Non-pigmented ciliary epithelial cell (primary cell): ENCODE measurements at regions not wholly inside any gene's neighbourhood (a gene's known extent, or its start where the extent isn't known, plus 50 kb on each side); places are given as distances from the start of the nearest gene placed in this dataset.

Experiments used
- DNase-seq: peaks from one replicate; pipeline ENCODE4 v3.0.0-alpha.2; 2010; ENCODE audit warnings: low read depth

DNA sequence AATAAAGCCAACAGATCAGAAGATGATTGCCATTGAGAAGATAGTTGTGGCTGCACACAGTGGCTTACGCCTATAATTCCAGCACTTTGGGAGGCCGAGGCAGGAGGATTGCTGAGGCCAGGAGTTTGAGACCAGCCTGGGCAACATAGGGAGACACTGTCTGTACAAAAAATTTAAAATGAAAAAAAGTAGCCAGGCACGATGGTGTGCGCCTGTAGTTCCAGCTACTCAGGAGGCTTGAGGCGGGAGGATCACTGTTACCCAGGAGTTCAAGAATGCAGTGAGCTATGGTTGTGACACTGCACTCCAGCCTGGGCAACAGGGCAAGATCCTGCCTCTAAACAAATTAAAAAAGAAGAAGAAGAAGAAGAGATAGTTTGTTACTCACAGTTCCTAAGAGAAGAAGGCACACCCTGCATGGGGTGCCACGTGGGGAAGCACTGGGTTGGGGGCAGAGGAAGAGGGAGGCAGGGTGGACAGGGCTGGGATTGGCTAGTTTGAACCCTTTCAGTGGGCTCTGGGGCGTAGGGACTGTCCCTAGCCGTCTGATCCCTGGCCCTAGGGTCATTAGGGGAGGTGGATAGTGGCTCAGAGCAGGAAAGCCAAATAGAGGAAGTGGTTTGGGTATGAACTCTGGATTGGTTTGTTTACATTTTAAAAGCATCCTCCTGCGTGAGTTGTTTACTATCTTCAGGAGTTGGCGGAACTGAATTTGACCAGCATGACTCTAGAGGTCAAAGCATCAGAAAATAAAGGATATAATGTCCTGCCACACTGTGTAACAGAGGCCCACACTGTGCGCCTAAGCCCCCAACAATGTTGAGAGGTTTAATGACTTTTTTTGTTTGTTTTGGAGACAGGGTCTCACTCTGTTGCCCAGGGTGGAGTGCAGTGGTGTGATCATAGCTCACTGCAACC lies 60.5 kb upstream of the MEDAG start:
- no peak for DNase-seq

DNA sequence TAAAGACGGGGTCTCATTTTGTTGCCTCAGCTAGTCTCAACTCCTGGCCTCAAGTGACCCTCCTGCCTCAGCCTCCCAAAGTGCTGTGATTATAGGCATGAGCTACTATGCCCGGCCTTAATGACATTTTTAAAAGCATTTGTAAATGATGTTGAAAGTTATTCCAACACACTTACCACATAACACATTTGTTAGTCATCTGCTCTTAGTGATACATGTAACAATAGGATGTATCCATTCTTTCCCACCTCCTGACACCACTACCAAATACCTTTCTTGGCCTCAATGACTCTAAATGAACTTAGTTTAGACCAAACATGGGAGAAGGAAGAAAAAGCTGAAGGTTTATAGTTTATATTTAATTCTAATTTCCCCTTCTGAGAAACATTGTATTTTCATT lies 59.8 kb upstream of the MEDAG start:
- DNase-seq: no peak

DNA sequence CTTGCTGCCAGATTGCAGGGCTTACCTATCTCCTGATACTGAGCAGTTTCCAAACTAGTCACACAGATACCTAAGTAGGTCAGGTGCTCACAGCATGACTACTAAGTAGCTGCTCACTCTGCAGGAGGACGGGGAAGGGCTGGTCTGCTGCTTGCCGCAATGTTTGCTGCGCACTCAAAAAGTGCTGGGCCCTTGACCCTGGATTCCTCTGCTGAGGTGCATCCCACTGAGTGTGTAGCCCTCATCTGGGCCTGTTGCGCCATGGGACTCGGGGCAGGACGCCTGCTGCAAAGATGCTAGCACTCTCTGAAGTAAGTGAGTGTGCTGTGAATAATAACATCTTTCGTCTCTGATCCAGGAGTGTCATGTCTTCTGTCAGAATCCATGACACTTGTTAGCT lies 59.2 kb upstream of the MEDAG start:
- DNase-seq: no peak

DNA sequence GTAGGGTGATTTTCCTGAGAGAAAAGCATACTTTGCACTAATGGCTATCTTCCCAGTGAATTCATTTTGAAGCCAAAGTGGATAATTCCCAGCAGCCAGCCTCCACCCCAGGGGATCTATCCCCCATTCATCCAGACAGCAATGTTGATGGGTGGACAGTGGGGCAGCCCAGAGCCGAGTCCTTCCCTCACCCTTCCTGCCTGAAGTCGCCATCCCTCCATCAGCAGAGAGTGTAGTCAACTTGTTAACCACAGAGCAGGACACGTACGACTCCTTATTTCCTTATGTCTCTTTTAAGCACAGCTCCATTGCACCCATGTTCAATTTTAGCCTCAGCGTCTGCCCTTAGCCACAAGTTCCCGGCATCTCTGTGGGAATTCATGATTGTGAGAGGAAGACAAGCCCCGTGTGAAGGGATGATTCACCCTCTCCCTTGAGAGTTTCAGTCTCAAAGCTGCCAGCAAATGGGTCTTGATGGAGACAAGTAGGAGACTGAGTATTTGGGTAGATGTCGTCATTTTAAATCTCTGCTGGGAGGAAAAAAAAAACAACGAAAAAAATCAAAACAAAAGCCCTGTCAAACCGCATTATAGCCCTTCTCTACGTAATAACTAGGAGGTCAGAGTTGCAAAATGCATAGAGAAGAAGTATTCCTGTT lies 58.3 kb upstream of the MEDAG start:
- peak; percentile 98 for DNase-seq

DNA sequence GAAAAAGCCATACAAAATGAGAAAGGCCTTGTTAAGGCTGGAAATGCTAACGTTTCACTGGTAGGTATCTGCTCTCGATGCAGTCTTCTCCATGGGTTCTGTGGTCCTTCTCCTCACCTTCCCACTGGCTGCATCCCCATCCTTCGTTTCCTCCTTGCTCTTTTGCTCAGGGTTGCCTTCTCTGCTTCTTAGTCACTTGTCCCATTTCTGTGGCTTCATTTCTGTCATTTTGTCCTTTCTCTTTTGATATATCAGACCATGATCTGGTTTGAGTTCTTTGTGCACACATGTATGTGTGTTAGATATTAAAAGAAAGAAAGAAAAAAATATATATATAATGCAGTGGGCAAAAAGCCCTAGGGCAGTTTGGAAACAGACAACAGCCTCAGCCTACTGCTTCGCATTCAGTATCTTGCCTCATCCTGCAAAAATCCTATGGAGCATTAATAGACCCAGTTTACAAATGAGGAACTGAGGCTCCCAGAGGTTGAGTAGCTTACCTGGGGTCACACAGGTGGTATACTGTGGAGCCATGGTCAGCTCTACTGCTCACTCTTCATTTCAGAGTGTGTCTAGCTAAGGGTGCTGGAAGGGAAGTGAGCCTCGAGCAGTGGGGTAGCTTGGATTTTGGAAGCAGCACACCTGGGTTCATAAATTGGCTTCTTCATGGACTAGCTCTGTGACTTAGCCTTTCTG lies 57.6 kb upstream of the MEDAG start:
- no peak for DNase-seq

DNA sequence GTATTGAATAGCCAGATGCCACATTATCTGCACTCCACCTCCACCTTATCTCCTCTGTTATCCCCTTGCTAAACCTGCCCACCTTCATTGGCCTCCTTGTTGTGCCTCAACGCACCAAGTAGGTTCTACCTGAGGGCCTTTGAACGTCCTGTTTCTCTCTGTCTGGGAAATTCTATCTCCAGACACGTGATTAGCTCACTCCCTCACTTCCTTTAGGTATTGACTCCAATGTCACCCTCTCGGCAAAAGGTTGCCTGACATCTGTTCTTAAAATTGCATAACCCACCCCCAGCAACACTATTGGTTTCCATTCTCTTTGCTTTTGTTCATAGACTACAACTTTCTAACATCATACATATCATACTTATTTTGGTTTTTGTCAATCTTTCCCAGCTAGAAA lies 56.5 kb upstream of the MEDAG start:
- no peak for DNase-seq

DNA sequence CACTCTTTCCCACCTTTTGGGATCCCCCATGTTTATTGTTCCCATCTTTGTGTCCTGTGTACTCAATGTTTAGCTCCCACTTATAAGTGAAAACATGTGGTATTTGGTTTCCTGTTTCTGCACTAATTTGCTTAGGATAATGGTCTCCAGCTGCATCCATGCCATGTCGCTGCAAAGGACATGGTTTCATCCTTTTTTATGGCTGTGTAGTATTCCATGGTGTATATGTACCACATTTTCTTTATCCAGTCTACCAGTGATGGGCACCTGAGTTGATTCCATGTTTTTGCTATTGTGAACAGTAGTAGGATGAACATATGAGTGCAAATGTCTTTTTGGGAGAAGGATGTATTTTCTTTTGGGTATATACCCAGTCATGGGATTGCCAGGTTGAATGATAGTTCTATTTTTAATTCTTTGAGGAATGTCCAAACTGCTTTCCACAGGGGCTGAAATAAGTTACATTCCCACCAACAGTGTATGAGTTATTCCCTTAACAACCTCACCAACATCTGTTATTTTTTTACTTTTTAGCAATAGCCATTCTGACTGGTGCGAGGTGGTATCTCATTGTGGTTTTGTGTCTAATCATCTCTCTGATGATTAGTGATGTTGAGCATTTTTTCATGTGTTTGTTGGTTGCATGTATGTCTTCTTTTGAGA lies 55.7 kb upstream of the MEDAG start:
- DNase-seq: no peak

DNA sequence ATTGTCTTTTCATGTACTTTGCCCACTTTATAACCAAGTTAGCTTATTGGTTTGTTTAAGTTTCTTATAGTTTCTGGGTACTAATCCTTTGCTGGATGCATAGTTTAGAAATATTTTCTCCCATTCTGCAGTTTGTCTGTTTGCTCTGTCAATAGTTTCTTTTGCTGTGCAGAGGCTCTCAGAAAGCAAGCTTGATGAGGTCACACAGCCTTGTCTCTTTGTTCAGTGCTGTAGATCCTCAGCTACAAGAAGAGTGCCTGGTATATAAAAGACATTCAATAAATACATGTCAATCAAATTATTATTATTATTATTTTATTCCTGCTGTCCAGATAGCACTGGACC lies 55.2 kb upstream of the MEDAG start:
- DNase-seq: no peak

DNA sequence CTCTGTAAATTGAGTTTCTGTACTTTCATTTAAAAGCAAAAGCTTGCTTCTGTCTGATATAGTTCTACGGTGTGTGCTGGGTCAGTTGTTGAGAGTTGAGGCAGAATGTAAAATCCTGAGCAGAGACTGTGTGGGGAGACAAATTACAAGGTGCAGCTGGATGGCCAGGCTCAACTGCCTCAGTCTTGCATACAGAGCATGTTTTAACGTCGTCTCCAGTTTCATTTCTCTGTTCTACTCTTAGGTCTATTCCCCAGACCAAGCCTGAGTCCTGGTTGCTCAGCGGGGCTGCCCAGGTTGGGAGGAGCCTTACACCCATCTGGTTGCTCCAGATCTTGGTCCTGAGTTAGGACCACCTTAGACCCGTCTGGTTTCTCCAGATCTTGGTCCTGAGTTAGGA lies 54.4 kb upstream of the MEDAG start:
- no peak for DNase-seq

DNA sequence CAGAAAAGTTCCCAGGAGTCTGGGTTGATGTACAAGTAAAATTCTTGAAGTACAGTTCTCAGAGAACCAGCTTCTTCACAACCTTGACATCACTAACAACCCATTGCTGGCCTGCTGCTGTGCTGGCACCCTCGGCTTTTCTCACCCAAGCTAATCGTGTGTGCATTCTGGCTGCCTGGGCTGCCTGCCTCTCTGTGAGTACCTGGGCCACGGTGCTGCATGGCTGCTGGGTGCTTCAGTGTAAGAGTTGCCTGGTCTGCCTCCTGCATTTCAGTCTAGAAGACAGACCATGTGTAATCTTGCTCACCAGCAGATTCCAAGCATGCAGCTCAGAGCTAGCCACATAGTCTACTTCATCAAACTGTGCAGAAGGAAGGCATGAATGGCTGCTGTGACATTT lies 50.5 kb upstream of the MEDAG start:
- no peak for DNase-seq

DNA sequence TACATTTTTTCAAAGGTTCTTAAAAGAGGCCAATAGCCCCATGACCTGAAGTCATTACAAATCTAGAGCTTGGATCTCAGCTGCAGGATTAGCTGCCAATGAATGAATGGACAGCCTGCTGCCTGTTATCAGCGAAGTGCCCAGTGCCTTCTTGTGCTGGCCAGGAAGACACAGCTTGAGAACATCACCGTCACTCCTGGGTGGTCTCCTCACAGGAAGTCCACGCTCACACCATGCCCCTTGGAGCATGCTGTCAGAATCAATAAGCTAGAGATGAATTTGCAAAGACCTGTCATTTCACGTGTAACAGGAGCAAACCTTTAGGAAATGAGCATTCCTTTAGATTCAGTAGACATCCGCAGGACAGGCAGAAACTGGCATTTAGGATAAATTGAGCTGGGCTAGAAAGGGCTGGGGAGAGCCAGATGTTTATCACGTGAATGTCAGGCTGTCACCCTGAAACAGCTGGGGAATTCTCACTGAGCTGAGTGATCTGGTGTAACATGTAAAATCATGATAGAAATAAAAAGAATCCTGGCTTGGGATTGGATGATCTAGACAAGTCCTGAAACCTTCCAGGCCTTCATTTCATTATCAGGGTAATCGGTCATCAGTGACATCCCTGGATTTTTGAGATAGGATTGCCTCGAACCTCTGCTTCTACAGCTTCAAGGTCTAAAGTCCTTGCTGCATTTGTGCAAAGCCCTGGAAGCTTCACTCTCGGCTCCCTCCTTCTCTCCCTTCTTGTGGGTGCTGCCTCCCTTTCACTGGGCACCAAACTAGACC lies 49.9 kb upstream of the MEDAG start:
- no peak for DNase-seq
